Fibroblast of lung (primary cell): ENCODE measurements at regions not wholly inside any gene's neighbourhood (a gene's known extent, or its start where the extent isn't known, plus 50 kb on each side); places are given as distances from the start of the nearest gene placed in this dataset.

Experiments
- CTCF ChIP-seq, 2 donors: IDR thresholded peaks in 1 of 2; conservative IDR thresholded peaks in 1 of 2; 1 replicate in 1 of 2; 2 replicates in 1 of 2; pipeline ENCODE4 v1.5.1; 2011 to 2012; ENCODE audit warnings: low read length in 2 of 2, control low read depth in 1 of 2, inconsistent platforms in 1 of 2, low read depth in 1 of 2, mild to moderate bottlenecking in 1 of 2
- EZH2 ChIP-seq: IDR thresholded peaks from 2 replicates; pipeline ENCODE4 v1.5.1; 2012; ENCODE audit warnings: low read length, control low read depth, mild to moderate bottlenecking; ENCODE audit errors: missing control alignments

DNA sequence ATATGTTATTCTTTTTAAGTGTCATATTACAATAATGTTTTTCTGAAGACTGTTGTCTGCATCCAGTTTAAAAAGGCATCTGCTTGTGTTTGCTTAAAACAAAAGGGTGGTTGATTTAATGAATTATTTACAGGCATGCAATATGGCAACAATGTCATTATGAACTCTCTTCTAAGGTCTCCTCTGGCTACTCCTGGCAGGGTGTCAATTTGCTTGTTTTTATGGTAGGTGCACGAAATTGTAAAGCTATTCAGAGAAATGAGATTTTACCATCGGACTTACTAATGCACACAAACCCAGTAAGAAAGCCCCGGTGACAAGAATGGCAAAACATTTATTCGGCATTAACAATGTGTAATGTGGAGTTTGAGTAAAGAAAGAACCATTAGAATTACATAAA, 539.8 kb upstream of the ZNF608 start:
- no peak for TF ChIP-seq CTCF (conservative IDR thresholded peaks at IDR 0.05 in 1 of 2, IDR thresholded peaks at IDR 0.05 in 1 of 2; ENCODE audit: low read depth in 1 of 2, low read length in 2 of 2)
- TF ChIP-seq EZH2: no peak
